Thymus (tissue), 11 donors: ENCODE measurements at regions not wholly inside any gene's neighbourhood (a gene's known extent, or its start where the extent isn't known, plus 50 kb on each side); places are given as distances from the start of the nearest gene placed in this dataset.

ENCODE experiments used
- DNase-seq, 9 donors: peaks; one replicate each; pipeline ENCODE4 v3.0.0-alpha.2; 2013; ENCODE audit warnings: low spot score in 9 of 9, low read depth in 6 of 9, missing footprints in 1 of 9
- H3K27ac ChIP-seq, 2 donors: one replicate each; pipeline ENCODE4 v1.5.1; 2013; ENCODE audit warnings: control low read depth in 1 of 2, low read depth in 1 of 2, low read length in 1 of 2, mild to moderate bottlenecking in 1 of 2, moderate library complexity in 1 of 2
- H3K27me3 ChIP-seq, 2 donors: one replicate each; pipeline ENCODE4 v1.5.1; 2013; ENCODE audit warnings: low read length in 1 of 2; ENCODE audit not compliant: control insufficient read depth in 2 of 2, insufficient read depth in 1 of 2
- H3K36me3 ChIP-seq, 2 donors: one replicate each; pipeline ENCODE4 v1.5.1; 2013; ENCODE audit warnings: low read length in 1 of 2, mild to moderate bottlenecking in 1 of 2, moderate library complexity in 1 of 2; ENCODE audit not compliant: control insufficient read depth in 2 of 2, insufficient read depth in 2 of 2
- H3K4me1 ChIP-seq, 2 donors: one replicate each; pipeline ENCODE4 v1.5.1; 2013; ENCODE audit warnings: low read length in 2 of 2; ENCODE audit not compliant: control insufficient read depth in 2 of 2, insufficient read depth in 2 of 2
- H3K4me3 ChIP-seq, 2 donors: one replicate each; pipeline ENCODE4 v1.5.1; 2013; ENCODE audit warnings: low read length in 2 of 2, control low read depth in 1 of 2, mild to moderate bottlenecking in 1 of 2
- H3K9me3 ChIP-seq, 2 donors: one replicate each; pipeline ENCODE4 v1.5.1; 2013; ENCODE audit warnings: low read length in 1 of 2, mild to moderate bottlenecking in 1 of 2; ENCODE audit not compliant: control insufficient read depth in 2 of 2, insufficient read depth in 1 of 2
- WGBS: extraction: QIAGEN DNeasy Blood & Tissue Kit; methylation state at CpG from one replicate; pipeline ENCODE4 v1.1.7; 2013; 5-methylcytosine and 5-hydroxymethylcytosine counted together
- donor health status: healthy.

DNA sequence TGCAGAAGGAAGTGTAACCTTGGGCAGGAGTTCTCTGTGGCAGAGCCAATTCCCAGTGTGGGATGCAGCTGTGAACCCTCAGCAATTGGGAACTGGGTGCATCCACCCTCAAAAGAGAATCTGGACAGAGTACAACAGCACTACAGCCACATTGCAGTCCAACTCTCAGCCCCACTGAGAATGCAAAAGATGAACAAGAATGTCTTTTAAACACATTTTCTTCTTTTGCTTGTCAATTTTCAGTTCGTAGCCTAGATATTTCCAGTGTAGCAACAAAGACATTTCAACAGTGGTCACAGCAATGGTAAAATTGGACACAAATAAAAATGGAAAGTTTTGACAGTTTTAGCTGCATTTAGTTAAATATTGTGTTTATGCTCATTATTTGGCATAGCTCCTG is 114.0 kb upstream of the APP start:
- no peak overlapping the region for H3K4me3 ChIP-seq
- H3K27ac ChIP-seq = no peak overlapping the region
- DNase-seq = no peak
- no peaks in the 10 kb centered on the region for H3K4me1 ChIP-seq
- H3K9me3 ChIP-seq = no peaks in the 10 kb centered on the region
- H3K27me3 ChIP-seq = no peaks in the 10 kb centered on the region
- 97% methylated on average over 1 of the region's 1 CpG for WGBS
- no peaks in the 10 kb centered on the region for H3K36me3 ChIP-seq

DNA sequence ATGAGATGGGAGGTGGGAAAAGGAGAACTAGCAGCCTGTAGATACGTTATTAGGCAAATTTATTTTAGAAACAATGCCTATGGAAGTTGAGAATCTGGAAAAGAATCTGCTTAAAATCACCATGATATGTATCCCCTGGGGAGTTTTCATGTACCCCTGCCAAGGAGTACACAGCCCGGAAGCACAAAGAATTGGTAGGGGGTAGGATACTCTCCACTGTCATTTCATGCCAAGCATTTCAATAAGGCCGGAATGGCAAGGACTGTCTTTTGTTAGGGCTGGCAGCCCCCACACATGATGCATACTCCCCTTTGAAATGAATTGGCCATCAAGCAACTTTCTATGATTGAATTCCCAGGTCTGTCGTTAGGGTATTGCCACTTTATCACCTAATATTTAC is 111.5 kb upstream of the APP start:
- H3K4me3 ChIP-seq = no peak overlapping the region
- no peak overlapping the region for H3K27ac ChIP-seq
- no peaks in the 10 kb centered on the region for H3K36me3 ChIP-seq
- 81% methylated on average over 4 of the region's 4 CpGs for WGBS
- H3K4me1 ChIP-seq = no peaks in the 10 kb centered on the region
- no peaks in the 10 kb centered on the region for H3K9me3 ChIP-seq
- no peak for DNase-seq
- H3K27me3 ChIP-seq = no peaks in the 10 kb centered on the region

DNA sequence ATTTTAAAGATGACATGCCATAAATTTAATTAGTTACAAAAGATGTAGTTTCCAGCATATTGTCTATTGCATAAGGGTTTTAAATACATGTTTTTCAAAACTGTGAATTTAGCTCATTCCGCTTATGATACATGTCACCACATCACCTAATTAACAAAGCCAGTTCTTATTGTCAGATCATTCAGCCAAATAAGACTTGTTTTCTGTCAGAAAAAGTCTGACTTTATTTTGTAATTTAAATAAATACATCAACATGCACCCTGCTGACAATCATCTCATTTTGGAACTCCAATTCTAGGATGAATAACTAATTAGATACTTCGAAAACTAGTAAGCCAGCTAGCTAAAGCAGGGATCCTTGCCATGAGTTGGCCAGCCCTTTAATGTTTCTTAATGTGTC is 110.9 kb upstream of the APP start:
- no peak overlapping the region for H3K27ac ChIP-seq
- DNase-seq = no peak
- no peak overlapping the region for H3K4me3 ChIP-seq
- WGBS = 96% methylated on average over 2 of the region's 2 CpGs
- no peaks in the 10 kb centered on the region for H3K36me3 ChIP-seq
- no peaks in the 10 kb centered on the region for H3K27me3 ChIP-seq
- H3K4me1 ChIP-seq = no peaks in the 10 kb centered on the region
- H3K9me3 ChIP-seq = no peaks in the 10 kb centered on the region

DNA sequence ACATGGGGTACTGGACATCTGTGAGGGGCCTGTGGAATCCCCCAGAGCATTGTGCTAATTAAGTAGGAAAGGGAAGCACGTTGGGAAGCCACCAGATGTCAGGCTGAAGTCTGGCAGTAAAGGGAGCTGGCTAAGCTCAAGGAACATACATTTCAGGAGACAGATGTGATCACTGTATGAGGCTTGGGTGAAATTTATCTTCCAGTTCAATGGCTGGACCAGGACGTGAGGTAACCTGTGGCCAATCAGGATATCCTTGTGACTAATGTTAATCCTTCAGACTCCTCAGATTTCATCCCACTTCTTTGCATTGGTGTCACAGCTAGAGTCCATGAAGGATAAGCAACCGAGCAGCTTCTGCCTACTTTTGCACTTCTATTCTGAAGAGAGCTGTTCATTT is 110.2 kb upstream of the APP start:
- H3K27me3 ChIP-seq = no peaks in the 10 kb centered on the region
- 57% methylated on average over 3 of the region's 3 CpGs for WGBS
- no peak overlapping the region for H3K27ac ChIP-seq
- H3K4me1 ChIP-seq = no peaks in the 10 kb centered on the region
- no peaks in the 10 kb centered on the region for H3K36me3 ChIP-seq
- H3K9me3 ChIP-seq = no peaks in the 10 kb centered on the region
- H3K4me3 ChIP-seq = no peak overlapping the region
- DNase-seq = no peak

DNA sequence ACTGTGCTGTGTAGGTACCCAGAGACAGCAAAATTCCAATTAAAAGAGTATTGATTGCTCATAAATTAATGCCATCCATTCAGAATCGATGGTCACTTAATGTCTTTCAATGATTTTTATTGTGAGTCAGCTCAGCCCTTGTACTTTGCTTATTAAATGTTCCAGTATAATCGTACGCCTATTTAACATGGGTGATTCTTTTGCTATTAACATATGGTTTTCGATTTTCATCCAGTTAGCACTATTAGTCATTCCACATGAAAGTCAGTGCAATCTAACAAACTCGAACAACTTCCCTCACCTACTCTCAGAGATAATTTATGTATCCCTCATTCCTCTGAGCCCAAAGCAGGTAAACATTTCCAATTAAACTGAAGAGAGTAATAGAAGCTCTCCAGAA is 109.6 kb upstream of the APP start:
- DNase-seq = no peak
- WGBS = 92% methylated on average over 5 of the region's 5 CpGs
- Histone ChIP-seq H3K27me3 (no peaks in the 10 kb centered on the region), H3K36me3 (no peaks in the 10 kb centered on the region), H3K9me3 (no peaks in the 10 kb centered on the region), H3K27ac (no peak overlapping the region), H3K4me1 (no peaks in the 10 kb centered on the region), H3K4me3 (no peak overlapping the region)

DNA sequence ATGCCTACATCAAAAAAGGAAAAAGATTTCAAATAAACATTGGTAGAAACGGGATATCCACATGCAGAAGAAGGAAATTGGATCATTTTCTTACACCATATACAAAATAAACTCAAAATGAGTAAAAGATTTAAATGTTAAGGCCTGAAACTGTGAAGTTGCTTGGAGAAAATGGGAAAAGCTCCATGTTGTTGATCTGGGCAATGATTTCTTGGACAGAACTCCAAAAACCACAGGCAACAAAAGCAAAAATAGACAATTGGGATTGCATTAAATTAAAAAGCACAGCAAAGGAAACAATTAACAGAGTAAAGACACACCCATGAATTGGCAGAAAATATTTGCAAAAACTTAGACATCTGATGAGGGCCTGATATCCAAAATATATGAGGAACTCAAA is 105.2 kb upstream of the APP start:
- H3K9me3 ChIP-seq = no peaks in the 10 kb centered on the region
- H3K27me3 ChIP-seq = no peaks in the 10 kb centered on the region
- no peaks in the 10 kb centered on the region for H3K36me3 ChIP-seq
- WGBS = 81% methylated on average over 1 of the region's 1 CpG
- H3K4me1 ChIP-seq = no peaks in the 10 kb centered on the region
- no peak overlapping the region for H3K4me3 ChIP-seq
- H3K27ac ChIP-seq = no peak overlapping the region
- DNase-seq = no peak

DNA sequence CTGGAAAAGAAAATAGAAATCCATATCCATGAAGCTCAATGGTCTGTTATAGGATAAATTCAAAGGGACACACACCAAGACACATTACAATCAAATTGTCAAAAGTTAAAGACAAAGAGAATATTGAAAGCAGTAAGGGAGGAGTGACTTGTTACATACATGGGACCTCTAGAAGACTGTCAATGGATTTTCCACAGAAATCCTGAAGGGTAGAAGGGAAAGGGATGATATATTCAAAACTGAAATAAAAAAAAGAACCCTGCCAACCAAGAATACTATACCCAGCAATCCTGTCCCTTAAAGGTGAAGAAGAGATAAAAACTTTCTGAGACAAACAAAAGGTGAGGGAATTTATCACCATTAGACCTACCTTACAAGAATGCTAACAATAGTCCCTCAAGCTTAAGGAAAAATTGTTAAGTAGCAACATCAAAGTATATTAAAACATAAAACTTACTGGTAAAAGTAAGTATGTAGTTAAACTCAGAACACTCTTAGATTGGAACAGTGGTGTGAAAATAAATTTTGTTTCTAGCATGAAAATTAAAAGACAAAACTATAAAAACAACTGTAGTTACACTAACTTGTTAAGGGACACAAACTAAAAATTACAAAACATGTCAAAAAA is 103.2 kb upstream of the APP start:
- H3K27me3 ChIP-seq = no peaks in the 10 kb centered on the region
- H3K9me3 ChIP-seq = no peaks in the 10 kb centered on the region
- no peak for DNase-seq

DNA sequence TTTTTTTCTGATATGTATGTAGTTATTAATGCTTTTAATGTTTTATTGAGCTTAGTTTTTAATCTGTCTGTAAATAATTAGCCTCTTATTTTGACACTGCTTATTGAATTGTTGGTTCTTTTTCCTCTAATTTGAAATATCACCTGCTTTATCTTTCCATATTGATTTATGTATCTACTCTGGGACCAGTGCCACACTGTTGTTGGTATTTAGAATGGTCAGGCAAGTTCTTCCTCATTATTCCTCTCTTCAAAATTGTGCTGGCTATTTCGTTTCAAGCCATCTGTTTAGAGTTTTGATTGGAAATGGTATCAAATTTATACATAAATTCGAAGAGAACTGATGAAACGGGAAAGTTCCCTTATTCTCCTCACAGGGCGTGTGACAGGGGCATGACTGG is 96.8 kb upstream of the APP start:
- WGBS = 89% methylated on average over 4 of the region's 4 CpGs
- Histone ChIP-seq H3K27me3 (no peaks in the 10 kb centered on the region), H3K9me3 (no peaks in the 10 kb centered on the region), H3K27ac (no peak overlapping the region), H3K4me3 (no peak overlapping the region), H3K36me3 (no peaks in the 10 kb centered on the region), H3K4me1 (no peaks in the 10 kb centered on the region)
- no peak for DNase-seq

More for the DNA sequence above, 103.2 kb upstream of the APP start:
- Histone ChIP-seq H3K36me3 (no peaks in the 10 kb centered on the region), H3K4me1 (no peaks in the 10 kb centered on the region), H3K27ac (no peak overlapping the region), H3K4me3 (no peak overlapping the region)

DNA sequence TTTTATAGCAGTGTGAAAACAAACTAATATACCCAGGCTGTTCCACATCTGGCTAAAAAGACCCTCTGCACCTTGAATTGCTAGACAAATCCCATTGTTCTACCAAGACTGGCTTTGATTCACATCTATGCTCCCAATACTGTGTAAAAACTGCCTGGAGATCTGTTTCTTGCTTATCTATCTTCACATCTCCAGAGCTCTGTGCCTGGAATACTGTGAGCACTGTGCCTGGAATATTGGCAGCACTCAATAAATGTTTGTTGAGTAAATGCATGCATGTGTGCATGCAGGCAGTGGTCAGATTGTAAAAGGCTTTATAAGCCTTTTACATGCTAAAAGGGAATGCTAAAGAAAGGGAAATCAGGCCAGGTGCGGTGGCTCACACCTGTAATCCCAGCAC is 75.5 kb upstream of the APP start:
- Histone ChIP-seq H3K4me3 (no peak overlapping the region), H3K4me1 (no peaks in the 10 kb centered on the region), H3K9me3 (no peaks in the 10 kb centered on the region), H3K27ac (no peak overlapping the region), H3K27me3 (no peaks in the 10 kb centered on the region), H3K36me3 (no peaks in the 10 kb centered on the region)
- 100% methylated on average over 1 of the region's 1 CpG for WGBS
- DNase-seq = no peak

DNA sequence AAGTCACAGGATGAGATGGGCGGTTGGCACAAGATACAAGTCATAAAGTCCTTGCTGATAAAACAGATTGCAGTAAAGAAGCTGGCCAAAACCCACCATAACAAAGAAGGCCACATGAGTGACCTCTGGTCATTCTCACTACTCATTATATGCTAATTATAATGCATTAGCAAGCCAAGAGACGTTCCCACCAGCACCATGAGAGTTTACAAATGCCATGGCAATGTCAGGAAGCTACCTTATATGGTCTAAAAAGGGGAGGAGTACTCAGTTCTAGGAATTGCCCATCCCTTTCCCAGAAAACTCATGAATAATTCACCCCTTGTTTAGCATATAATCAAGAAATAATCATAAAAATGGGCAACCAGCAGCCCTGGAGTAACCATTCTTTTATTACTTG is 74.9 kb upstream of the APP start:
- no peak for DNase-seq
- Histone ChIP-seq H3K4me3 (no peak overlapping the region), H3K4me1 (no peaks in the 10 kb centered on the region), H3K36me3 (no peaks in the 10 kb centered on the region), H3K27ac (no peak overlapping the region), H3K27me3 (no peaks in the 10 kb centered on the region), H3K9me3 (no peaks in the 10 kb centered on the region)
- 95% methylated on average over 2 of the region's 2 CpGs for WGBS
